HG03520 (cell line): ENCODE measurements at regions not wholly inside any gene's neighbourhood (a gene's known extent, or its start where the extent isn't known, plus 50 kb on each side); places are given as distances from the start of the nearest gene placed in this dataset.

Source experiments
- ATAC-seq: cut with Tn5 transposase; IDR thresholded peaks from one replicate; pipeline ENCODE4 v1.9.1; 2021; ENCODE audit warnings: mild to moderate bottlenecking, moderate library complexity; ENCODE audit not compliant: unreplicated experiment

DNA sequence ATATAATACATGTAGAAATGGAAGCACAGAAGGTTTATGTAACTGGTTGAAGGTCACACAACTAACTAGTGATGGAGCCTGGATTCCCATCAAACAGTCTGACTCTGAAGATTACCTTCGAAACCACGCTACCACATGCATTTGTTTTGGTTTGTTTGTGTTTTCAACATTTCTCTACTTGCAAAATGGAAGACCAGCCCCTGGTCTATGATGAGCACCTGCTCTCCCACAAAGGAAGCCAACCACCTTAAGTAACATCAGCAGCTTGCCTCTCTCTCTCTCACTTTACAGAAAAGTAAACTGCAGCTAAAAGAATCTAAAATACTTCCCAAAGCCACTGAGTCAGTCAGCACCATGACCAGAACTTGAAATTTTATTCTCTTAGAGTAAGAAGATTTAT is 186.9 kb upstream of the TMPO start:
- ATAC-seq: no peak

DNA sequence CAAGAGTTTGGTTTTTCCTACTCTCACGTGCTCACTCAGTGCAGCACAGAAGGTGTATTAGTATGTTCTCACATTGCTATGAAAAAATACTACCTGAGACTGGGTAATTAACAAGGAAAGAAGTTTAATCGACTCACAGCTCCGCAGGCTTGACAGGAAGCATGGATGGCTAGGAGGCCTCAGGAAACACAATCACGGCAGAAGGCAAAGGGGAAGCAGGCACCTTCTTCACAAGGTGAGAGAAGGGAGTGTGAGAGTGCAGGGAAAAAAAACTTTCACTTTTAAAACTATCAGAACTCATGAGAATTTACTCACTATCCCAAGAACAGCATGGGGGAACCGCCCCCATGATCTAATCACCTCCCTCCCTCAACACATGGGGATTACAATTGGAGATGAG is 185.8 kb upstream of the TMPO start:
- ATAC-seq: no peak

DNA sequence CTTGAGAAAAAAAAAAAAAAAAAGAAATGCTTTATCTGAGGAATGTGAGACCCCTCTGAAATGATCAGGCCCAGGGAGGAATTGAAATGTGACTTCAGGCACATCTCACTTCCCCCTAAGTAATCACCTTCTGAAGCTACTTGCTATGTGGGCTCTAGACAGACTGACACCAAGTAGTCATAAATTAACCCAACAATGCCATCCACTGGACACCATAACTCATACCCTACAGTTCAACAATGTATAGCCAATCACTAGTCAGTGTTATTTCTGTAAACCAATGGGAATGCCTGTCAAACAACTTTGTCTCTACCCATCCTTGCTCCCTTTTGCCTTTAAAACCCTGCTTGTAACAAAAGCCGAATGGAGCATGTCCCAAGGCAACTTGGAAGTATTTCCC is 182.7 kb upstream of the TMPO start:
- no peak for ATAC-seq

DNA sequence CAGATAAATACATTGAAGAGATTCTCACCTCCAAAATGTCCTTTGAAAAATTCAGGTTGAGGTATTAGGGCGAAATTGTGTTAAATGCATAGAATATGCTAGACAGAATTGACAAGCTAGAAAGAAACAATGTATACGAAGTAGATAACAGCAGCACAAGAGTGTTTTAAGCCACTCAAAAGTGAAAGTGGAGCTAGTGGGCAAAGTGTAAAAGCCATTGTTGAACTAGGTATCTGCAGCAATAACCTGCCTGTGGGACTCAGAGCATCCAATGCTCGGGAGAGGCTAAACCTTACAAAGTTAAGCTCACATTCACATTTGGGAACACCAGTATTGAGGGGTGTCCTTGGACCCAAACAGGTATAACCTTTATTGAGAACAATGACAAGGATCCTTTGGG is 180.6 kb upstream of the TMPO start:
- no peak for ATAC-seq

DNA sequence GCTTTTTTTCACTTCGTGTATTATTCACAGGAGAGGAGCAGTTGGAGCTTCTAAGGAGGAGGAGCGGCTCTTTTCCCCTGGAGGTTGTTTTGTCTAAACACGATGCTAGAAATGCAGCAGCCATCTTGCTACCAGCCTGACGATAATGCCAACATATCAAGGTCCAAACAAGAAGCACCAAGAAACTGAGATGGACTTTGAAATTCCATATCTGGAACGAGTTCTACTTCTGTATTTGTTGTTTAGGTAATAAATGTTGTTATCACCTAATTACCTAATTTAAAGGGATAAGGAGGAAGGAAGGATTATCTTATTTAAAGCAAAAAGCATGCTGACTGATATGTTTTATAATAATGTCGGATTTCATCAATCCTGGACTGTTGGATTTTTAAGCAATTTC is 174.4 kb upstream of the TMPO start:
- no peak for ATAC-seq

DNA sequence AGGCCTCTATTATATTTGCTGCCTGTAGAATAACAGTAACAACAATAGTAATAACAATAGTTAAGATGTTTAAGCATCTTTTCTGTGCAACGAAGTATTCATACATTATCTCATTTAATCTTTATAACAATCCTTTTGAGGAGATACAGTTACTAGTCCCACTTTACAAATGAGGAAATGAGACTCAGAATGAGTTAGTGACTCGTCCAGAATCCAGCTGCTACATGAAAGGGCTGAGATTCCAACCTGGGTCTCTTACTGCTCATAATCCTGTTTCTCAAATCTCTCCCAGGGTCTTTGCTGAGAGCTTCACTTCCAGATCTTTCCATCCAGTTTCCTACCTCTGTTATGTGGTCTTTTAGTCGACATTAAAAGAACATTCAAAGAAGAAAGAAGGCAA is 173.7 kb upstream of the TMPO start:
- no peak for ATAC-seq

DNA sequence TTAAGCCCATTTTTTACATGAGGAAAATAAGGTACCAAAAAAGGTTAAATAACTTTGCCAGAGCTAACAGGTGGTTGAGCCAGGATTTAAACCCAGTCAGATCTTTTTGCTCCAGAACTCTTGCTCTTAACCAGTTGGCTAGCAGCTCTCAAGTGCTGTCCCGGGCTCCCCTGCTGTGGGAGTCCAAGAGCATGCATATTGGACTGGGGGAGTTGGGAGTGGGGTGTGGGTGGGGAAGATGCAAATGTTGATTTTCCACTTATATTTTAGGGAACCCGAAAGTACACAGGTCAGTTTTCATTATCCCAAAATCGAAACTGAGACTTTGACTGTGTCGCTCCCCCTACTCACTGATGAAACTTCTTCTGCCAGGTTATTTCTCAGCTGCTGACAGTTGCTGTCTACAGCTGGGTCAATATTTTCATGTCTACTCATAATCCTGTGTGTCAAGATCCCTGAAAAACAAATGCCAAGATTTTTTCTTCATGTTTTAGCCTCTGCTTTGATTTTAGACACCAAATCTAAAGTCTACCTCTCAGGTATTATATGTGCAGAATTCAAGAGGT is 172.3 kb upstream of the TMPO start:
- ATAC-seq: no peak

DNA sequence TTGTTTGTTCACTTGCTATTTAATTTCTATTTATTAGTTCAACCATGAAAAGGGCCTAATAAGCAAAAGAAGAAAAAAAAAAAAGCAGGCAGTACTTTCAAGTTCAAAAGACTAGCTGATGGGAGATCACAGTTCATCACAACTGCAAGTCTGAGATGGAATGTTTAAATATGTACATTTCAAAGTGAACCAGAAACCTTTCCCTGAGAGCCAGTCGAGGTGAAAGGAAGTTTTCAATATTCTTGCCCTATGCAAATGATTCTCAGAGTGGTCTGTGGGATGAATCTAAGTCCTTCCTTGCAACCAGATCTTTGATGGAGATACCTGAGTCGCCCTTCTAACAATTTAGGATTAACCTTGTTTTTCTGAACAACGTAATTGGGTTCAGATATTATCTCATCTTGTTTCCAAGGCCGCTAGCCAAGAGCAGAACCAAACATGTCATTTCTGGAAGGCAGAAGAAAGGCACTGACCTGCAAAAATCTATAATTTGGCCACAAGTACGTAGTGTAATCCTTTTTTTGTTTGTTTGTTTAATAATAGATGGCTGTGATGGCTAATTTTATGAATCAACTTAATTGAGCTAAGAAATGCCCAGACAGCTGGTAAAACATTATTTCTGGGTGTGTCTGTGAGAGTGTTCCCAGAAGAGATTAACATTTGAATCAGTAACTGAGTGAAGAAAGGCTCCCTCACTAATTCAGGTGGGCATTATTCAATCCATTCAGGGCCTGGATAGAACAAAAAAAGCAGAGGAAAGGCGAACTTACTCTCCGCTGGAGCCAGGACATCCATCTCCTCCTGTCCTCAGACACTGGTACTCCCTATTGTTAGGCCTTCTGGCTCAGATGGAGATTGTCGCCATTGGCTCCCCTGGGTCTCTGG is 171.1 kb upstream of the TMPO start:
- ATAC-seq: no peak

DNA sequence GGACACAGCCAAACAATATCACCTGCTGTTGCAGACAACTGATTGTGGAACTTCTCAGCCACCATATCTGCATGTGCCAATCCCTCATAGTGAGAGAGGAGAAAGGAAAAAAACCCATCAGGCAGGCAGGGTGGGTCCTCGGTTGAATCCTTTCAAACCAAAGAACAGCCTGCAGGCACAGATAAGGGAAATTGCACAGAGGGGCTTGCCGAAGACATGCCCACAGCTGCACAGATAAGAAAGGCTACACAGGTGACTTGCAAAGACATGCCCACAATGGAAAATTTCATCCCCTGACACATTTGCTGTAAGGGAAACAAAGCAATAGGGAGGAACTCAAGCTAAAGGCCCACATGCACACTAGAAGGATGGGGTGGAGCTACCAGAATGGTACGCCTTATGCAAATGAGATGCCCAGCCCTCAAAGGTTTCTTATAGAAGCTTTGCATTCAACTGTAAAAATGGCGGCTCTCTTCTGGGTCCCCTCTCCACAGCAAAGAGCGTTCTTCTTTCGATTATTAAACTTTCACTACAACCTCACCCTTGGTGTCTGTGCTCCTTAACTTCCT is 170.0 kb upstream of the TMPO start:
- ATAC-seq: no peak

DNA sequence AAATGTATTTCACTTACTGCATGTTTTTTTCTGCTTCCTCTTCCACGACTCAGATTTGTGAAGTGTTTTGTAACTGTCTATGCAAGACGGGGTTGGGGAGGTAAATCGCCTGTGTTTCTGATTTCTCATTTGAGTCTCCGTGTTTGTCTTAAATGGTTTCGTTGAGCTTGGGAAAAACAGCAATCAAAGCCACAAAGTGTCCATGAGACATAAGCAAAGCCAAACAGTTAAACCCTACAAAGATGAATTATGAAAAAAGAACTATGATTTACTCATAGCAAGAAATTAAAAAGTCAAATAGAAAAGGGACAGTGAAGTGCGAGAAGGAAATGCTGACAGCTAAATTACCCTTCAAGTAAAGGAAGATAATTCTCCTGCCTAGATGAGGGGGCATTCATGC is 164.3 kb upstream of the TMPO start:
- no peak for ATAC-seq

DNA sequence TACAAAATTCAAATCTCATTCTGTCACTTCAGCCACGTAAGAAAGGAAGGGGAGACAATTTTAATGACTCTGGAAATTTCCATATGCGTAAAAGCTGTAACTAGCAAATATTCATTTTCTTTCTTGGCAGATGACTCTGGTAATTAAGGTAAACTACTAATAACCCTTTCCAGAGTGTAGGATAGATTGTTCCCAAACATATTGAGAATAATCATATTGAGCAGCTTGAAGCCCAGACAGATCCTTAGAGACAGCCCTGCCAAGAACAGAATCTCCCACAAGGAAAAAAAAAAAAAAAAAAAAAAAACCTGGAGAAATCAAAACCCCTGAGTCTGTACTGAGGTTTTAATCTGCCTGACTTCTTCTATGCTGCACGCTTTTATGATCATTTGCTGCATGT is 163.6 kb upstream of the TMPO start:
- ATAC-seq: no peak

DNA sequence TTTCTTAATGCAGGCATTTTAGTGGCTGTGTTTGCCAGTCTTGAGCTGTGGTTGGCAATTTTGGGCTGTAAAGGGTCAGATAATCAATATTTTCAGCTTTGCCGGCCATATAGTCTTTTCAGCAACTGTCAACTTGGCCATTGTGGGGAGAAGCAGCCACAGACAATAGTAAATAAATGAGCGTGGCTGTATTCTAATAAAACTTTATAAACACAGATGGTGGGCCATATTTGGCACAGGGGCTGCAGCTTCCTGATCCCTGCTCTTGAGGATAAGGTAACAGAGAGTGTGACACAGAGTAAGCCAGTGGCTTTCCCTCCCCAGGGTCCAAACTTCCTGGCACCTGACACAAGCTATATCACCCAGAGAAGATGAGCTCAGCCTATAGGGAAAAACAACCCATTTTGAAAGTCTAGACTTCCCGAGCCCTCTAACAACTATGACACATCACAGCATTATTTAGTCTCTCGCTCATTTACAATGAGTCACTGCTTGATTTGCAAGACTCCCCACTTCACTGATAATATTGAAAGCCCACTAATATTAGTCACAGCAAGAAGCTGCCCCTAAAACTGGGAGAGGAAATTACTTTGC is 163.1 kb upstream of the TMPO start:
- peak; percentile 62 for ATAC-seq

DNA sequence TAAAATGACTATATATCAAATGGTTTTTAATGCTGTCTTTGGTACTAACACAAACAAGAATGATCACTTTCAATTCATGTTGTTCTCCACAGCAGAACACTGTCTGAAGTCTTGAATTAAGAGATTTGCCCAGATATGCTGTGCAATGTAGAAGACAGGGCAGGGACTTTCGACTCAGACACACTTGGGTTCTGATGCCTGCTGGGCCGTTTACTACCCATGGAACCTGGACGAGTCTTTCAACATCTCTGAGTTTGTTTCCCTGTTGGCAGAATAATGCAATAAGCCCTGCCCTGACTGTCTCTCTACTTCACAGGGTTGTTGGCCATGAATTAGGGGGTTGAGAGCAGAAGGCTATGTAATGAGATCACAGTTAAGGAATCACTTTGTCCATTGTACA is 162.6 kb upstream of the TMPO start:
- peak; percentile 16 for ATAC-seq

DNA sequence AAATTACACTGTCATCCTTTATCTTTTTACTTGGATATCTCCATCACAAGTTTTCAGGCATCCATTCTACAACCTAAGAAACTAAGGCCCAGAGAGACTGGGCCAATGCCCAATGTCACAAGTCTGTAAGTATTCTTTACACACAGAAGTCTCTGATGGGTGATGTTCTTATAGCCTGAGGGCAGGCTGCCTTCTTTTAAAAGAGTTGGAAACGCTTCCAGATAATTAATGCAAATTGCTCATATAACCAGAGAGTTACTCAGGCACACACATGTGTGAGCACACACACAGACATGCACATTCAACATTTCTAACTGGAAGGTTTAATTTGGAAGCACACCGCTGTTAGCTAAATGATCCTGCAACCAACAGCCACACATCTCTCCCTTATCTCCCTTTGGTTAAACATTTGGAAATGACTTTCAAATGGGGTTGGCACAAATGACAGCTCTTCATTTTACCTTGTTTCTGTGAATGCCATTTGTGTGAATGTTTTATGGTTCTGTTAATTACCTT is 160.8 kb upstream of the TMPO start:
- no peak for ATAC-seq

DNA sequence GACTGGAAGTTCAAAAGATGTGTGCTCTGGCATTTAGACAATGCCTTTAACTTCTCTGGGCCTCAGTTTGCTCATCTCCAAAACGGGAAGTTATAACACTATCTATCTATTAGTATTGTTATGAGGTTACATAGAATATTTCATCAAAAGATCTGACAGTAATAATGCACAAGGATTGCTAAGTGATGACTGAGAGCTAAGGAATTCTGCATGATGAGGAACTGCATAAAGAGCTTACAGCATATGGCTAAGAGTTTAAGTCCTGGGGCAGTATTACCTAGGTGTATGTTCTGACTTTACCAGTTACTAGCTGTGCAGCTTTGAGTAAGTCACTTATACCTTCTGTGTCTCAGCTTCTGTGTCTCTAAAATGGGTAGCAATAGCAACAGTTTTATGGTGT is 160.1 kb upstream of the TMPO start:
- no peak for ATAC-seq

DNA sequence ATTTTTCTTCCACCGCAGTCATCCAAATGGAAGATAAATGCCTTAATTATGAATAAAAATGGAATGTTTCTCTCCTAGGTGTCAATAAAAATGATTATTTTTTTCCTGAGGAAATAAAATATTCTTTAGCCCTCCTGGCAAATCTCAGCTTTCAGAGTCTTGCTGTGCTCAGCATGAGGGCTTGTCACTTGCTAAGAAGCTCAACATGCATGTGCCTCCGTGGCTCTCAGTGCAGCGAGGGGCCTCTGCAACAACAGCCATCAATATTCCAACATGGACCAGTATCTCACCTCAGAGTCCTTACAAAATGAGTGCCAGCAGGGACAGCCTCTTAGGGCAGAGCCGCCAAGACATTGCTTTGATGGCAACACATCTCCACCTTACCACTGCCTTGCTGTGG is 159.5 kb upstream of the TMPO start:
- ATAC-seq: no peak

DNA sequence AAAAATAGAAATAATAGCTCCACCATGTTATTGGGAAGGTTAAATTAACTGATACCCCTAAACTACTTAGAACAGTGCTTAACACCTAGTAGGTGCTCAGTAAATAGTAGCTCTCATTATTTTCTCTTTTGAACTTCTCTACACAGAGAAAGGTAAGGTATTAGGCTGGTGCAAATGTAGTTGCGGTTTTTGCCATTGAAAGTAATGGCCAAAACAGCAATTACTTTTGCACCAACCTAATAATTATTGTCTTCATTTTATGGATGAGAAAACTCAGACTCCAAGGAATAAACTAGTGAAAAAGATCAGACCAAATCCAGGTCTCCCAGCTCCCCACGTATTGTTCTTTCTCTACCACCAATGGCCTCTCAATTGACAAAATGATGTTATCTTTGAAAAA is 157.2 kb upstream of the TMPO start:
- no peak for ATAC-seq

DNA sequence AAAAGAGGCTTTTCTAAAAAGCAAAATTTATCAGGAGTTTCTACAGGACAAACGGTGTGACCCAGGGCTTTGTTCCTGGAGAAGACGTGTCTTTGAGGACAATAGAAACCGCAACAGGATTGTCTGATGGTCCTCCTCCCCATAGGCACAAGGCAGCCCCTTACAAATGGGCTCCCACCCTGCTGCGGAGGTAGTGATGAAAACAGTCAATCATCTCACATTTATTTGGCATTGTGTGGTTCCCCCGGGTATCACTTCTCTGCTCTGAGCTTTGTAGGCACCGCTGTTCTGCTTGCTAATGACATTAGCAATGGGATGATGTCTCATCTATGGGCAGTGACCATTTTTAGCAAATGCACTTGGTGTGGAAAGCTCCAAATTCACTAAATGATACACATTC is 155.5 kb upstream of the TMPO start:
- no peak for ATAC-seq

DNA sequence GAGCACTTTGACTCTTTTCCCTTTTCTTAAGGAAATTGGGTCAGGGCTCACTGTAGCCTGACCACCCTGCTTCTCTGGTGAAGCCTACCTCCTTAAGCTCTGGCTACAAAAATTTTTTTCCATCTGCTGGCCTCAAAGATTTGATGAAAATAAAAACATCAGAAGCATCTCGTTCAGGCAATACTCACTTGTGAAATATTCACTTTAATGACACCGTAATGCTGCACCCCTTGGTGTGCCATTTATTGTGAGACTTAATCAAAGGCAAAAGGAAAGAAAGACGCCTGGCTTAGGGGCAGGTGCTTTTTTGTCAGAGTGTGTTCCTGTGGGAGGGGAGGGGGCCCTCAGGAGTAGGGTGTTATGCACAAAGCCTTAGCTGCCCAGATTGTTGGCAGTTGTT is 155.0 kb upstream of the TMPO start:
- ATAC-seq: no peak

DNA sequence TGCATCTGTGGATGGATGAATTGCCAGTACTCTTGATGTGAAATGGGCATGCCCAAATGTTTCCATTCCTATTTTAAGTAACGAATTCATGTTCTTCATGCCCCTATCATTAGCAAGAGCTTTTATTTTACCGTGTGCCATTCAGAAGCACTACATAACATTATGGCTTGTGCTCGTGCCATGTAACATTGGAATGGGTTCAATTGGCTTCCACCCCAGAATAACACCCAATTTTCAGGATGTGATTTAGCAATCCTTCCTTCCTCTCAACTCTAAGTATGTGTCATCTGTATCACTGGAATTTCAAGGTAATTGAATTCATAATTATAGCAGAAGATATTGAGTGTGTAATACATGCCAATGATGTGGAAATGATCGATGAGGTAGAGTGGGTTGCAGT is 145.8 kb upstream of the TMPO start:
- ATAC-seq: no peak

DNA sequence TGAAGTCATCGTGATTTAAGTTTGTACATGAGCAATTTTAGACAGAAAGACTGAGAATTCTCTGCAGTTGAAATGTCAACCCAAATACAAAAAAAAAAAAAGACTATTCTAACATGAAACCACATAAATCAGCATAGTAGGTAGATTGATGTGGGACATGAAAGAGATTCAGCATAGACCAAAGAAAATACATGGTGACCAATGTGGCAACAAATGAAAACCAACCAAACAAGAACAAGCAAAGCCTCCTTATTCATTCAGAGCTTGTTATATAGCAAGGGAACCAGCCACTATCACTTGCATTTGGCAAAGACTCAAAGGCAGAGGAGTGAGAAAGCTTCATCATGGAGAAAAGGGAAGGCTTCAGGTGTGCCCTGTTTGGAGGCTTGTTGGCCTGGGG is 144.4 kb upstream of the TMPO start:
- ATAC-seq: no peak

DNA sequence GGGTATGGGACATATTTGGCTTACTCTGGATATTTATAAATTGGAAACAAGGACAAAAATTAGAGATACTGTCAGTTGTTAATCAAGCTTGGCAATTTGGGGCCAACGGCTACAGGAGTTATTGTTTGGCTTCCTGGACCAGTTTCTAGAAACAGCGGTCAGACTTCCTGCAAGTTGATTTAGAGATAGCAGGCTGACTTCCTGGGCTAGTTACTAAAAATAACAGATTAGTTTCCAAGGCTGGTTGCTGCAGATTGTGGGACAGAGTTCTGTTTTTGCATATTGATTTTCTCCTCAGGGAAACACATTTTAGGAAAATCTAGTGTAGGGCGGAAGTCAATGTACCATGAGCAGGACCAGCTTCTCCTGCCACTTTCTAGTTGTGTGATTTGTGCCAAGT is 144.0 kb upstream of the TMPO start:
- ATAC-seq: no peak
